ENCODE measurements at regions not wholly inside any gene's neighbourhood (a gene's known extent, or its start where the extent isn't known, plus 50 kb on each side); places are given as distances from the start of the nearest gene placed in this dataset.

- H3K4me3 ChIP-seq = no peak overlapping the region
- H3K4me1 ChIP-seq (ENCODE audit: control insufficient read depth, insufficient read depth, low read length) = no peaks in the 10 kb centered on the region
- ATAC-seq (no peak), FAIRE-seq (no peak), DNase-seq (ENCODE audit: low read depth, low spot score) (no peak)
- ChIA-PET RAD21 (ENCODE audit: unreplicated experiment) (no interaction called here), SMC1A (ENCODE audit: uncharacterized antibody, unreplicated experiment) (interaction anchor here (1.3 kb wide), 1 partner anchor 19 kb away, joined by 3 read pairs; no protein-coding TSS in a partner anchor), POLR2A (no interaction called here), CTCF (no interaction called here)
- H3K9ac ChIP-seq (ENCODE audit: control insufficient read depth, insufficient read depth, low read length) = no peak overlapping the region
- TF ChIP-seq ZBTB40 (IDR thresholded peaks at IDR 0.05; ENCODE audit: borderline replicate concordance) = no peak
- H3K27me3 ChIP-seq (replicated peaks in 1 of 2; ENCODE audit: control insufficient read depth in 2 of 2, insufficient read depth in 2 of 2, low read length in 1 of 2) = no peaks in the 10 kb centered on the region
- H3K4me2 ChIP-seq (ENCODE audit: control insufficient read depth, insufficient read depth) = no peak overlapping the region
- intact Hi-C loops (cut with micrococcal nuclease; ENCODE audit: unreplicated experiment) = no loop called here
- WGBS (ENCODE audit: insufficient coverage, insufficient replicate concordance, low lambda C conversion rate, missing lambda C conversion rate) = 0% methylated on average over 3 of the region's 3 CpGs
- H2AFZ ChIP-seq (ENCODE audit: control insufficient read depth, low read depth, low read length) = no peak overlapping the region
- H3K36me3 ChIP-seq (ENCODE audit: control insufficient read depth in 2 of 2, insufficient read depth in 2 of 2, low read length in 1 of 2) = no peaks in the 10 kb centered on the region
- no TSS peak for BruUV-seq (replicated peaks)
- no peaks in the 10 kb centered on the region for H3K79me2 ChIP-seq (ENCODE audit: control insufficient read depth, insufficient read depth, low read length)
- H3K9me3 ChIP-seq (replicated peaks; ENCODE audit: control insufficient read depth, insufficient read depth, low read length) = no peaks in the 10 kb centered on the region
- no peak overlapping the region for H3K27ac ChIP-seq (ENCODE audit: control insufficient read depth, insufficient read depth)
- in situ Hi-C loops (cut with MboI) = no loop called here
- H4K20me1 ChIP-seq (ENCODE audit: control insufficient read depth, insufficient read depth) = no peaks in the 10 kb centered on the region
These were observed 502.7 kb downstream of the SOX5 start for GRCh38 chr12:23446746-23447145.

- ChIA-PET POLR2A (no interaction called here), RAD21 (ENCODE audit: unreplicated experiment) (no interaction called here), CTCF (no interaction called here), SMC1A (ENCODE audit: uncharacterized antibody, unreplicated experiment) (no interaction called here)
- WGBS (ENCODE audit: insufficient coverage, insufficient replicate concordance, low lambda C conversion rate, missing lambda C conversion rate) = 55% methylated on average over 1 of the region's 1 CpG
- no peak overlapping the region for H3K9ac ChIP-seq (ENCODE audit: control insufficient read depth, insufficient read depth, low read length)
- H3K36me3 ChIP-seq (ENCODE audit: control insufficient read depth in 2 of 2, insufficient read depth in 2 of 2, low read length in 1 of 2) = no peaks in the 10 kb centered on the region
- in situ Hi-C loops (cut with MboI) (no loop called here), intact Hi-C loops (cut with micrococcal nuclease; ENCODE audit: unreplicated experiment) (no loop called here)
- H3K9me3 ChIP-seq (replicated peaks; ENCODE audit: control insufficient read depth, insufficient read depth, low read length) = no peaks in the 10 kb centered on the region
- H3K27me3 ChIP-seq (replicated peaks in 1 of 2; ENCODE audit: control insufficient read depth in 2 of 2, insufficient read depth in 2 of 2, low read length in 1 of 2) = no peaks in the 10 kb centered on the region
- FAIRE-seq (no peak), DNase-seq (ENCODE audit: low read depth, low spot score) (no peak), ATAC-seq (no peak)
- no peak overlapping the region for H3K4me3 ChIP-seq
- BruUV-seq (replicated peaks) = no TSS peak
- H3K79me2 ChIP-seq (ENCODE audit: control insufficient read depth, insufficient read depth, low read length) = no peaks in the 10 kb centered on the region
- no peak overlapping the region for H3K4me2 ChIP-seq (ENCODE audit: control insufficient read depth, insufficient read depth)
- H2AFZ ChIP-seq (ENCODE audit: control insufficient read depth, low read depth, low read length) = no peak overlapping the region
- H3K4me1 ChIP-seq (ENCODE audit: control insufficient read depth, insufficient read depth, low read length) = no peaks in the 10 kb centered on the region
- no peak for TF ChIP-seq IRF3 (IDR thresholded peaks at IDR 0.05)
- TF ChIP-seq HDAC2 (IDR thresholded peaks at IDR 0.05) = no peak
- TF ChIP-seq HSF1 (IDR thresholded peaks at IDR 0.05; ENCODE audit: low read depth, low read length) = no peak
- TF ChIP-seq CHD2 (IDR thresholded peaks at IDR 0.05; ENCODE audit: borderline replicate concordance, low read depth, low read length) = no peak
- no peak for TF ChIP-seq SREBF2 (IDR thresholded peaks at IDR 0.05; ENCODE audit: low read length)
- TF ChIP-seq POLR2AphosphoS5 (IDR thresholded peaks at IDR 0.05; ENCODE audit: low read length) = no peak
- no peak for TF ChIP-seq NFYB (IDR thresholded peaks at IDR 0.05; ENCODE audit: insufficient read depth, low read depth, low read length)
- no peak for TF ChIP-seq RUNX3 (IDR thresholded peaks at IDR 0.05; ENCODE audit: low read length)
- TF ChIP-seq FOXM1 (IDR thresholded peaks at IDR 0.05; ENCODE audit: low read depth, low read length) = no peak
- no peak for TF ChIP-seq IKZF2 (IDR thresholded peaks at IDR 0.05)
- TF ChIP-seq ESRRA (IDR thresholded peaks at IDR 0.05; ENCODE audit: low read length) = no peak
- no peaks in the 10 kb centered on the region for H4K20me1 ChIP-seq (ENCODE audit: control insufficient read depth, insufficient read depth)
- no peak overlapping the region for H3K27ac ChIP-seq (ENCODE audit: control insufficient read depth, insufficient read depth)
These were observed 498.7 kb downstream of the SOX5 start for GRCh38 chr12:23450810-23451209.
